ENCODE measurements at regions not wholly inside any gene's neighbourhood (a gene's known extent, or its start where the extent isn't known, plus 50 kb on each side); places are given as distances from the start of the nearest gene placed in this dataset.

DNA sequence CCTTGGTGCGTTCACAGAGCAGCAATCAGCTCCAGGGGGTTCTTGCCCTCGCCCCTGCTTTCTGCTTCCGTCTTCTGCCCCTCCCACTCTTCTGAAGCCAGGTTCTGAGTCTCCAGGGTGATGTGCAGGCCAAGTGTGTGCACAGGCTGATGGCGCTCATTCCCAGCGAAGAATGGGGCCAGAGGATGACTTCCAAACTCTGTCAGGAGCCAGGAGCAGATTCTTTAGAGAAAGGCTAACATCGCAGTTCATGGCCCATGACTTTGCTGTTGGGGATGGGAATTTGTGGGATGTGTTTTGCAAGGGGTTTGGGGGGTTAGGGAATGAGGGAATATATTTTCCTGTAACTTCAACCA lies 56.1 kb upstream of the CCN6 start:
- TF ChIP-seq POLR2A (IDR thresholded peaks at IDR 0.05; ENCODE audit: low read depth, low read length): no peak
- no peak for TF ChIP-seq TAF1 (IDR thresholded peaks at IDR 0.05; ENCODE audit: borderline replicate concordance, low read depth, low read length)

Data from GM12892 (cell line).